ENCODE measurements at regions not wholly inside any gene's neighbourhood (a gene's known extent, or its start where the extent isn't known, plus 50 kb on each side); places are given as distances from the start of the nearest gene placed in this dataset.

- no peak for DNase-seq (ENCODE audit: low read depth in 2 of 2)
Observed at GRCh38 chr14:95413289-95414215, 93.8 kb upstream of the CLMN start.

- no peak for DNase-seq (ENCODE audit: low read depth in 2 of 2)
Observed at GRCh38 chr14:95410838-95411237, 91.1 kb upstream of the CLMN start.

GRCh38 chr14:95409477-95410272, 90.0 kb upstream of the CLMN start:
- no peak for DNase-seq (ENCODE audit: low read depth in 2 of 2)

- DNase-seq (ENCODE audit: low read depth in 2 of 2), result no peak
Observed at GRCh38 chr14:95408731-95409476, 89.2 kb upstream of the CLMN start.

GRCh38 chr14:95407354-95407753, 87.6 kb upstream of the CLMN start:
- no peak for DNase-seq (ENCODE audit: low read depth in 2 of 2)

GRCh38 chr14:95406756-95407277, 87.1 kb upstream of the CLMN start:
- DNase-seq (ENCODE audit: low read depth in 2 of 2), result no peak

GRCh38 chr14:95404583-95404982, 84.9 kb upstream of the CLMN start:
- DNase-seq (ENCODE audit: low read depth in 2 of 2), result no peak

GRCh38 chr14:95402578-95402977, 82.9 kb upstream of the CLMN start:
- no peak for DNase-seq (ENCODE audit: low read depth in 2 of 2)

- DNase-seq (ENCODE audit: low read depth in 2 of 2), result no peak
Observed at GRCh38 chr14:95402176-95402575, 82.5 kb upstream of the CLMN start.

- DNase-seq (ENCODE audit: low read depth in 2 of 2), result no peak
Observed at GRCh38 chr14:95398630-95399547, 79.2 kb upstream of the CLMN start.

- DNase-seq (ENCODE audit: low read depth in 2 of 2), result no peak
Observed at GRCh38 chr14:95397325-95397724, 77.6 kb upstream of the CLMN start.

GRCh38 chr14:95396221-95396620, 76.5 kb upstream of the CLMN start:
- DNase-seq (ENCODE audit: low read depth in 2 of 2), result no peak

GRCh38 chr14:95395098-95395737, 75.5 kb upstream of the CLMN start:
- DNase-seq (ENCODE audit: low read depth in 2 of 2), result no peak

- DNase-seq (ENCODE audit: low read depth in 2 of 2), result no peak
Observed at GRCh38 chr14:95394297-95395097, 74.8 kb upstream of the CLMN start.

GRCh38 chr14:95392841-95393240, 73.1 kb upstream of the CLMN start:
- DNase-seq (ENCODE audit: low read depth in 2 of 2), result no peak

GRCh38 chr14:95391331-95391730, 71.6 kb upstream of the CLMN start:
- DNase-seq (ENCODE audit: low read depth in 2 of 2), result no peak

GRCh38 chr14:95389471-95390011, 69.8 kb upstream of the CLMN start:
- DNase-seq (ENCODE audit: low read depth in 2 of 2), result no peak

- DNase-seq (ENCODE audit: low read depth in 2 of 2), result no peak
Observed at GRCh38 chr14:95388699-95389098, 69.0 kb upstream of the CLMN start.

- DNase-seq (ENCODE audit: low read depth in 2 of 2), result no peak
Observed at GRCh38 chr14:95387826-95388445, 68.2 kb upstream of the CLMN start.
